NCI-H446 (cell line): ENCODE measurements at regions not wholly inside any gene's neighbourhood (a gene's known extent, or its start where the extent isn't known, plus 50 kb on each side); places are given as distances from the start of the nearest gene placed in this dataset.
"Not testable (repeated sequence)": the region's sequence is repeated elsewhere in the genome, so short reads cannot be mapped to it uniquely, and the experiment has no call there.

ENCODE experiments used
- DNase-seq, 2 experiments: peaks; one replicate each; lab custom pipeline; 2025; lab: John Stamatoyannopoulos, UW

- DNase-seq: no peak
Measured at GRCh38 chr3:78424656-78425055, 1343.1 kb downstream of the ROBO1 start.

DNA sequence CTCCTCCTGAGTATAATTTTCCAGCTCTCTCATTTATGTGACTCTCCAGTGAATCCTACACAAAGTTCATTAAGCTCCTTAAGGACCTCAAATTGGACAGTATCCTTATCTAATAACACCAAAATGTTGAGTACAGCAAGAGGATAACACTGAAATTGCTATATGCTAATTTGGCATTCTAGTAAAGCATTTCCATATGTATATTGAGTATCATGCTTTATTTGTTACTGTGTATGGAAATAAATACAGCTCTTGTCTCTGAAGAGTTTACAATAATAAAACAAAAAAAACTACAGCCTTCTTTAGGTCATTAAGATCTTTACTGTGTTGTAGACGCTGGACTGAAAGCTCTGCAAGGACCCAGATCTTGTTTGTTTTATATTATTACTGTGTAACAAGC is 1341.3 kb downstream of the ROBO1 start:
- no peak for DNase-seq

DNA sequence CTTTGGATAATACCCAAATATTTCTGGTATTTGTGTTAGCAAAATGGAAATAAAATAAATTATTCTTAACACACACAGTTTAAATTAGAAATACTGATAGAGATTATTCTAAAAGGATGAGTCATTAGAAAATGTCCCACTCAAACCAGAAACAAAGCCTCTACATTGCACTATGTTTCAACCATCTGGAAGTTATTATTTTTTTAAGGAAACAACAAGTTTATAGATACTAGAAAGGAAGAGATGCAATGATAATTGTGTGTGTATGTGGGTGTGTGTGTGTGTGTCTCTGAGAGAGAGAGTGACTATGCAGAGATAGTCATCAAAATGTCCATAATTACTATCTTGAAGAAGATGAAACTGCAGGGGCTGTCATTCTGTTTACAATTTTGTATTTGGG is 1340.5 kb downstream of the ROBO1 start:
- no peak for DNase-seq

DNA sequence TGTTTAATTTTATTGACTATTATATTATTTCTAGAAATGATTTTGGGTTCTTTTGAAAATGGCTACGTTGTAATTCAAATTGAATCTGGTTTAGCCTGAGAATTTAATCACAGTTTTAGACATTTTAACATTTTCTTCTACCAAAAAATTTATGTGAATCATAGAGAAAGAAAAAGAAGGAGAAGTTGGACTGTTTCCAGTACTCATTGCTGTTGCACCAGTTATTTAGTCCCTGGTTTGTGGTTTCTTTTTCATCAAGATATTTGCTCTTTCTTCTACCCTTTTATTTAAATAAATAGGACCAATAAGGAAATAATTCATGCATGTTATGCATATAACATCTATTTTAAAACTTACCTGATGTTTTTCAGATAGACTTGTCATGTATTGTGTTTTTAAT is 1337.1 kb downstream of the ROBO1 start:
- DNase-seq: no peak

DNA sequence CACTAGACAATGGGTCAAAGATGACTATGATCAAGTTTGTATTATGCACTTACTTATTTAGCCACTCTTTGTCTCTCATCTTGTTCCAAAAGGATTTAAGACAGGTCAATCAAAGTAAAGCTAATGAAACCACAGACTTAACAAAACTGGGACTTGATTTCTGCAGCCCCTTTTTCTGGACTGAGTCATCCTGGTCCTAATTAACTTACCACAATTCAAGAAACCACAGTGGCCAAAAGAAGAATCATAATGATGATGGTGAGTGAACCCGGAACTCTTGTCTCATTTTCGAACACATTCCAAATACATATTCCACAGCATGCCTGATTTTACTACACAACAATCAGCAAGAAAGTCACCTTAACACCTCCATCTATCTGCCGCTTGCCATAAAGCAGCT is 1333.0 kb downstream of the ROBO1 start:
- no peak for DNase-seq

DNA sequence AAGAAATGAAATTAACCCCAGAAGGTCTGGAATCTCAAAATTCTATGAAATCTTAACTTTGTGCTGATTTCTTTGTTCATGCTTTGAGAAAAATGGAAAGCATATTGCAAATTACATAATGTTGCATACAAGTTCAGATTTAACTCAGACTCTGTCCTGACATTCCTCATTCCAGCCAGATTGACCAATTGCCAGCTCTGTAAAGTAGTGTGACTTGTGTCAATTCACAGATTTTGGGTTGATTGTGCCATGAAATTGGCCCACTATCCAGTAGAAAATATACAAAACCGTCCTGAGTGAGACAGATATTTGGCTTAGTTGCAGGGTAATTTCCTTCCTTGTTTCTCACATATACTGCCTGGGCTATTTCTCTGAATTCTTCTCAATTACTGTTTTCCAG is 1312.6 kb downstream of the ROBO1 start:
- peak; percentile 10 to 51 for DNase-seq

DNA sequence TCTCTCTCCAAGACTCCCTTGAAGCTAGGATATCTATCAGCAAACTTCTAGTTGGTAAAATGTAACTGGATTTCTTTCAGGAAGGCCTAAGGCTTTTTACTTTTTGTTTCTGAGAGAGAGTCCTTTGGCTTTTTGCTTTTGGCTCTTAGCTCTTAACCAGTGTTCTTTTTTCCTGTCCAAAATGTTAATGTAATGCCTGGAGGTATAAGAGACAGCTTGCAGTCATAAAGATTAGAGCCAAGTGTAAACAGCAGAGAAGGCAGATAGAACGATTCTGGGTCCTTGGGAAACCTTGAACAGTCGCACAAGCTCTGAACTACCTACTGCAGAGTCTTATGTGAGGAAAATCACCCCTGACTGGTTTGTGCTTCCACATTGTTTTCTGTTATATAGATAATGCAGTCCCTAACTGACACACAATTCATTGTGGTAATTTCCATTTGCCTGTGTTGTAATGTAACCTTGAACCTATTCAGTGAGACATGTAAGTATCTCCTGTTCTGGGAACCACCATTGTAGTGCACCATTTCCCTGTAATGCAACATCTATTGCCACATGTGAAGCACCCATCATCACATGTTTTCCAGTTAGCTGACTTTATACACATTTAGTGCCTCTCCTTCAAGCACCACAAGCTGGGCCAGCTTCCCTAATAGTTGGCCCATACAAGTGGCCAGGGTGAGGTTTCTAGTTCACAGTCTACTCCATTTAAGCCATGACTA is 1311.9 kb downstream of the ROBO1 start:
- DNase-seq: peak in 1 of 2 experiments; percentile 46

GRCh38 chr3:78459796-78460195 is 1308.0 kb downstream of the ROBO1 start:
- DNase-seq: no peak

DNA sequence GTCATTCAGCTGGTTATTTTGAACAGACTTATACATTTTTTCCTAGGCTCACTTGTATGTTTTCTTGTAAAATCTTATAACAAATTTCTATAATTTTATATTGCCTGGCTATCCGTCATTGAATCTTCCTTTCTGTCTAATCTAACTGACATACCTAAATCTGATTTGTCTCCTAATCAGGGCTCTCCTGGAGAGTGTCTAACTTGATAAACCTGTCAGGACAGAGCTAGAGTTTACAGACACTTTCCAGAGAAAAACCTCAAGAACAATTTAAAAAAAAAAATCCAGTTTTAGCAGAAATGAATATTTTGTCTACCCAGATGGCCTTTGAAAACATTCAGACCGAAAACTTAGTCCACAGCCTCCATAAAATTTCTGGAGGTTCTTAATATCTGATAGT is 1305.8 kb downstream of the ROBO1 start:
- DNase-seq: no peak

GRCh38 chr3:78476076-78476475 is 1291.7 kb downstream of the ROBO1 start:
- no peak for DNase-seq

GRCh38 chr3:78481050-78481449 is 1286.7 kb downstream of the ROBO1 start:
- no peak for DNase-seq

GRCh38 chr3:78483090-78483489 is 1284.7 kb downstream of the ROBO1 start:
- no peak for DNase-seq

DNA sequence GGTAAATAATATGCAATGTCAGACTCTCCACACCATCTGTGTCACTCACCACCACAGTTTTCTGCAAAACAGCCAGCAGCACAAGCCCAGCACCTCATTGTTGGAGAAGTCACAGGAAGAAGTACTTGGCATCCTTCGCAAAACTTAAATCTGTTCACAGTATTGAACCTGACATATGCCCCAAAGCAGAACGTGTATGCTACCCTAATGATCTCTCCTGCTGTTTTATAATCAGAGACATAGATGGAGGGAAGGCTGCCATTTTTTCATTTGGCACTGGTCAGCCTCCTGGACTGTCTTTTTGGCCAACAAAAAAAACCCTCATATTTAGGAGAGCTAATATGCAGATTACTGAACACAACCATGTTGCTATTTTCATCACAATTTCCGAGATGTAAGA is 1272.9 kb downstream of the ROBO1 start:
- peak; percentile 69 to 95 for DNase-seq

DNA sequence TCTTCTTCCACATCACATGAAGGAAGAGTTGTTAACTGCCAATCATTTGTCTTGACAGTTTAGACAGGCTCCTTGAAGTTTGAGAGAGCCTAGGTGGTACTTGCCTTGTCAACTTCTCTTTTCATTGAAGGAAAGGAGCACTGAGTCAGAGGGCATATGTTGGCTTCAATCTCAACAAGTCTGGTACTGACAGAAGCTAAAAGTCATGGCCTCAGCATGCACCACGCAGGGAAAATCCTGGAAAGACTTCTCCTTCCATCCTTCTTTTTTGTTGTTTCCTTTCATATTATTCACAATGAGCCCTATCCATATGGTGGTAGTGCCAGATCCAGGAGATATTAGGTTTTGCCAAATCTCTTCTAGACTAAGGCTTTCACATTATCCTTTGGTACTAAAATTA is 1272.5 kb downstream of the ROBO1 start:
- DNase-seq: peak; percentile 64 to 80

- peak; percentile 61 to 69 for DNase-seq
Measured at GRCh38 chr3:78496501-78496900, 1271.3 kb downstream of the ROBO1 start.

DNA sequence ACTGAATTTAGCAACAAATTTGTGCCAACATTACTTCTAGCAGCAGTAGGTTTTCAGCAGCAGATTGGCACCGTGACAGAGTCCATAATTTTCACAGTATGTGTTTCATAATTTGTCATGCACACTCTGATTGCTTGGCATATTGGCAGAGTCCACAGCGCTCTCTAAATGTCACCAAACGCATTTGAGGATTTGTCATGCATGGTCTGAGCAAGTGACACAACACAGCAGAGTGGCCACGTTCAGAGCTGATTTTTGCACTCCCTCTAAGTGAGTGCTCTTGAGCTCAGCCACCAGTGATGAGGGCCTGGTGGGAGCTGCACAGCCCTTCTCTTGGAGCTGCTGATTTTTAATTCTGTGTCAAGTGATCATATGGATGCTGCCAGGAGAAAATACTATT is 1270.8 kb downstream of the ROBO1 start:
- peak; percentile 58 to 84 for DNase-seq

- DNase-seq: peak in 1 of 2 experiments; percentile 62
Measured at GRCh38 chr3:78497767-78498166, 1270.0 kb downstream of the ROBO1 start.

DNA sequence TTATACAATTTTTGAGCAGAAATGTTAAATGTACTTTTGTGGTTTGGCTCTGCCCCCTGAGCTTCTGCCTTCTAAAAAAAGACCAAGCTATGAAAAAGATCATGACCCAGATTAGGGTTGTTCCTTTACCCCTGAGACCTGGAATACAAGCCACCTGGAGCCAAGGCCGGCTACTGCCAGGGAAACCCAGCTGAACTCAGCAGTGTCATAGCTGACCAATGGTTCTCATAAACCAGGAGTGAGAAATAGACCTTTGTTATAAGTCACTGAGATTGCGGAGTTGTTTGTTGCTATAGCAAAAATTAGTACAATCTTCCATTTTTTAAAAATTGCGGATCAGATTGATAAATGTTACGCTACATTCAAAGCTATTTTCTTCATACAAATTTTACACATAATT is 1261.7 kb downstream of the ROBO1 start:
- DNase-seq: no peak

DNA sequence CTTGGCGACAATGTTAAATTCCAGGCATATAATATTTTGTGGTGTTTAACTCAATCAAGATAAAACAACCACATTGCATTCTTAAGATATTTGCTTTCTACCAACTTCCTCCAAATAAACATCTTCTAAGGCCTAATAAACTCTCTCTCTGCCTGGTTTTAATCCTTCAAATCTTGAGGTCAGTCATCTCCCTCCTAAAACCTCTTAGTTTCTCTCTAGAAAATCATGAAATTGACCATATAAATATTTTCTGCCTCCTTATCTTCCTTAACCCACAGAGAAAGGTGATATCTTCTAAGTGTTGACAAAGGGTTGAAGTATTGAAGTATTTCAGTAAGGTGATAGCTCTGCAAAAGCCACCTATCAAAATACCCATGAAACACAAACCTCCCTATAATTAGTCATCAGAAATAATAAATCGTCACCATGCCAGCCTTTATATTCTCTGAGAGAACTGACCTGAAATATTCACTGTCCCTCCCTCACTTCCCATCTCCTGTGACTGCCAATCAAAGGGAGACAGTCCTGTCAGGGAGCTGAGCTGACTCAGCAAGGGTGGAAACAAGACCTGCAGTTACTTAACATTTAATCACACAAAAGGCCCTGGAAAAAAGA is 1261.1 kb downstream of the ROBO1 start:
- DNase-seq: no peak

- no peak for DNase-seq
Measured at GRCh38 chr3:78507196-78507984, 1260.4 kb downstream of the ROBO1 start.

GRCh38 chr3:78511840-78512239 is 1256.0 kb downstream of the ROBO1 start:
- DNase-seq: no peak

- DNase-seq: not testable (repeated sequence)
Measured at GRCh38 chr3:78512786-78513185, 1255.0 kb downstream of the ROBO1 start.

DNA sequence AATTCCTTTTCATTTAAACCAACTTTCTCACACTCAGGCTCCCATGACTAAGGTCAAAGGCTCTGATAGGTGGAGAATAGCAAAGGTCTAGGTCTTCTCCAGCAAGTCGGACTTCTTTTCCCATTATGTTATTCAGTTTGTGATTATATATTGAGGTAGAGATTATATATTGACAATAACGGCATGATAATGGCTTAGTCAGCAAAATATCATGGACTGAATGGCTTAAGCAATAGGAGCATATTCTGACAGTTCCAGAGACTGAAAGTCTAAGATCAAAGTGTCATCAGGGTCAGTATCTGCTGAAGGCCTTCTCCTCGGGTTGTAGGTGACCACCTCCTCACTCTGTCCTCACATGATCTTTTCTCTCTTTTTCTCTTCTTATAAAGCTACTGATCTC is 1251.4 kb downstream of the ROBO1 start:
- no peak for DNase-seq
